Spinal cord (tissue), 9 donors: ENCODE measurements at regions not wholly inside any gene's neighbourhood (a gene's known extent, or its start where the extent isn't known, plus 50 kb on each side); places are given as distances from the start of the nearest gene placed in this dataset.

Experiments used
- DNase-seq, 6 donors: peaks; one replicate each; pipeline versions ENCODE4 v3.0.0 to v3.0.0-alpha.2; 2013 to 2015; ENCODE audit warnings: low spot score in 6 of 6, low read depth in 4 of 6
- H3K27ac ChIP-seq: one replicate; pipeline ENCODE4 v1.5.1; 2013; ENCODE audit warnings: low read depth, low read length, control low read depth
- H3K27me3 ChIP-seq: one replicate; pipeline ENCODE4 v1.6.1; 2013; ENCODE audit warnings: low read length; ENCODE audit not compliant: control insufficient read depth, insufficient read depth
- H3K36me3 ChIP-seq: one replicate; pipeline ENCODE4 v1.6.1; 2013; ENCODE audit warnings: low read length; ENCODE audit not compliant: control insufficient read depth, insufficient read depth
- H3K4me1 ChIP-seq: one replicate; pipeline ENCODE4 v1.6.1; 2013; ENCODE audit warnings: low read length; ENCODE audit not compliant: control insufficient read depth, insufficient read depth
- H3K4me3 ChIP-seq: one replicate; pipeline ENCODE4 v1.5.1; 2013; ENCODE audit warnings: low read depth, low read length, control low read depth
- H3K9me3 ChIP-seq: one replicate; pipeline ENCODE4 v1.6.1; 2013; ENCODE audit warnings: low read length; ENCODE audit not compliant: control insufficient read depth, insufficient read depth
- WGBS: methylation state at CpG from one replicate; pipeline ENCODE4 v1.1.5; 2013; ENCODE audit warnings: missing lambda C conversion rate; ENCODE audit not compliant: insufficient coverage; 5-methylcytosine and 5-hydroxymethylcytosine counted together
- donor health status: healthy.

GRCh38 chr1:112328600-112328999 lies 67.4 kb upstream of the CTTNBP2NL start:
- no peak for DNase-seq
- Histone ChIP-seq H3K4me3 (no peak overlapping the region), H3K27me3 (no peaks in the 10 kb centered on the region), H3K27ac (no peak overlapping the region), H3K4me1 (peaks cover 11% of the 10 kb centered on the region), H3K9me3 (no peaks in the 10 kb centered on the region), H3K36me3 (no peaks in the 10 kb centered on the region)
- 87% methylated on average over 3 of the region's 3 CpGs for WGBS

- Histone ChIP-seq H3K27me3 (no peaks in the 10 kb centered on the region), H3K36me3 (no peaks in the 10 kb centered on the region), H3K27ac (no peak overlapping the region), H3K9me3 (no peaks in the 10 kb centered on the region), H3K4me3 (no peak overlapping the region), H3K4me1 (no peaks in the 10 kb centered on the region)
- peak in 1 of 6 donors; percentile 80 for DNase-seq
- WGBS = 72% methylated on average over 4 of the region's 9 CpGs
Observed at GRCh38 chr1:112332176-112333150, 63.6 kb upstream of the CTTNBP2NL start.

GRCh38 chr1:112335351-112335750 lies 60.7 kb upstream of the CTTNBP2NL start:
- Histone ChIP-seq H3K27me3 (no peaks in the 10 kb centered on the region), H3K36me3 (no peaks in the 10 kb centered on the region), H3K4me1 (no peaks in the 10 kb centered on the region), H3K27ac (no peak overlapping the region), H3K9me3 (no peaks in the 10 kb centered on the region), H3K4me3 (no peak overlapping the region)
- WGBS = no CpG with 5 or more reads among the region's 3 CpGs
- no peak for DNase-seq

GRCh38 chr1:112337028-112337531 lies 58.9 kb upstream of the CTTNBP2NL start:
- Histone ChIP-seq H3K27ac (no peak overlapping the region), H3K4me1 (no peaks in the 10 kb centered on the region), H3K9me3 (no peaks in the 10 kb centered on the region), H3K36me3 (no peaks in the 10 kb centered on the region), H3K27me3 (no peaks in the 10 kb centered on the region), H3K4me3 (no peak overlapping the region)
- no peak for DNase-seq
- WGBS = 48% methylated on average over 7 of the region's 13 CpGs

- peaks cover 7% of the 10 kb centered on the region for H3K4me1 ChIP-seq
- H3K27ac ChIP-seq = no peak overlapping the region
- no peaks in the 10 kb centered on the region for H3K27me3 ChIP-seq
- H3K4me3 ChIP-seq = no peak overlapping the region
- 100% methylated on average over 2 of the region's 4 CpGs for WGBS
- H3K9me3 ChIP-seq = no peaks in the 10 kb centered on the region
- DNase-seq = no peak
- no peaks in the 10 kb centered on the region for H3K36me3 ChIP-seq
Observed at GRCh38 chr1:112341986-112342385, 54.0 kb upstream of the CTTNBP2NL start.

- WGBS = 22% methylated on average over 3 of the region's 3 CpGs
- Histone ChIP-seq H3K27ac (no peak overlapping the region), H3K4me1 (peaks cover 7% of the 10 kb centered on the region)
Observed at GRCh38 chr1:112342558-112342957, 53.5 kb upstream of the CTTNBP2NL start.

GRCh38 chr1:112344754-112345423 lies 51.1 kb upstream of the CTTNBP2NL start:
- Histone ChIP-seq H3K27me3 (no peaks in the 10 kb centered on the region), H3K27ac (no peak overlapping the region), H3K36me3 (no peaks in the 10 kb centered on the region), H3K9me3 (no peaks in the 10 kb centered on the region), H3K4me1 (peaks cover 7% of the 10 kb centered on the region), H3K4me3 (no peak overlapping the region)
- 72% methylated on average over 5 of the region's 7 CpGs for WGBS
- DNase-seq = no peak

More at GRCh38 chr1:112342558-112342957, 53.5 kb upstream of the CTTNBP2NL start:
- DNase-seq = peak in 1 of 6 donors; percentile 79
- no peaks in the 10 kb centered on the region for H3K36me3 ChIP-seq
- H3K27me3 ChIP-seq = no peaks in the 10 kb centered on the region
- H3K9me3 ChIP-seq = no peaks in the 10 kb centered on the region
- H3K4me3 ChIP-seq = no peak overlapping the region
